GM23338 (cell line): ENCODE measurements at regions not wholly inside any gene's neighbourhood (a gene's known extent, or its start where the extent isn't known, plus 50 kb on each side); places are given as distances from the start of the nearest gene placed in this dataset.

Experiments
- ATAC-seq: fragments of 200-7000 bp; cut with Tn5 transposase; 3 replicates; pipeline ENCODE4 v1.9.1; 2020
- DNase-seq: peaks from one replicate; pipeline ENCODE4 v3.0.0-alpha.2; 2015; ENCODE audit warnings: low spot score
- H2AFZ ChIP-seq: fragments of 200-600 bp; sonication (generic); 2 replicates; pipeline ENCODE4 v1.8.0; 2016; ENCODE audit warnings: antibody characterized with exemption, mild to moderate bottlenecking, moderate library complexity
- H3F3A ChIP-seq: fragments of 200-600 bp; sonication (generic); replicated peaks from 2 replicates; pipeline ENCODE4 v1.8.0; 2017; ENCODE audit warnings: antibody characterized with exemption, mixed run types, low read depth
- H3K27ac ChIP-seq: fragments of 200-600 bp; sonication (generic); 2 replicates; pipeline ENCODE4 v1.6.1; 2016; ENCODE audit warnings: low read depth
- H3K27me3 ChIP-seq: fragments of 200-600 bp; sonication (generic); 2 replicates; pipeline ENCODE4 v1.8.0; 2016; ENCODE audit warnings: mild to moderate bottlenecking, mixed run types, moderate library complexity; ENCODE audit not compliant: insufficient read depth
- H3K36me3 ChIP-seq: fragments of 200-600 bp; sonication (generic); 2 replicates; pipeline ENCODE4 v1.8.0; 2016; ENCODE audit warnings: mild to moderate bottlenecking; ENCODE audit not compliant: insufficient read depth
- H3K4me1 ChIP-seq: fragments of 200-600 bp; sonication (generic); 2 replicates; pipeline ENCODE4 v1.8.0; 2016; ENCODE audit warnings: mild to moderate bottlenecking, moderate library complexity; ENCODE audit not compliant: insufficient read depth
- H3K4me2 ChIP-seq: fragments of 200-600 bp; sonication (generic); 2 replicates; pipeline ENCODE4 v1.7.1; 2017; ENCODE audit warnings: mixed run types
- H3K4me3 ChIP-seq: fragments of 200-600 bp; sonication (generic); 2 replicates; pipeline ENCODE4 v1.6.1; 2016; ENCODE audit warnings: mixed run types
- H3K79me2 ChIP-seq: fragments of 200-600 bp; sonication (generic); replicated peaks from 2 replicates; pipeline ENCODE4 v1.8.0; 2017; ENCODE audit warnings: mild to moderate bottlenecking; ENCODE audit not compliant: insufficient read depth
- H3K9me2 ChIP-seq: fragments of 200-600 bp; sonication (generic); 2 replicates; pipeline ENCODE4 v1.8.0; 2017; ENCODE audit not compliant: insufficient read depth
- H4K20me1 ChIP-seq: fragments of 200-600 bp; sonication (generic); replicated peaks from 2 replicates; pipeline ENCODE4 v1.8.0; 2017; ENCODE audit warnings: mild to moderate bottlenecking; ENCODE audit not compliant: insufficient read depth
- H3K27ac Mint-ChIP-seq: 2 replicates; pipeline ENCODE4 v1.8.0; 2020; ENCODE audit warnings: inconsistent platforms, mild to moderate bottlenecking, moderate library complexity, mixed read lengths
- H3K27me3 Mint-ChIP-seq: 3 replicates; pipeline ENCODE4 v1.8.0; 2022; ENCODE audit warnings: low read depth, mild to moderate bottlenecking, moderate library complexity, mixed read lengths, inconsistent platforms; ENCODE audit not compliant: insufficient read depth, poor library complexity
- H3K36me3 Mint-ChIP-seq: 3 replicates; pipeline ENCODE4 v1.8.0; 2021; ENCODE audit warnings: low read depth, mild to moderate bottlenecking, inconsistent platforms, moderate library complexity, mixed read lengths
- H3K4me1 Mint-ChIP-seq: 3 replicates; pipeline ENCODE4 v1.8.0; 2020; ENCODE audit warnings: mild to moderate bottlenecking, inconsistent platforms, mixed read lengths
- H3K4me3 Mint-ChIP-seq: 3 replicates; pipeline ENCODE4 v1.8.0; 2021; ENCODE audit warnings: moderate library complexity, mild to moderate bottlenecking, inconsistent platforms, mixed read lengths
- H3K9me3 Mint-ChIP-seq: 3 replicates; pipeline ENCODE4 v1.8.0; 2020; ENCODE audit warnings: moderate library complexity, mild to moderate bottlenecking, inconsistent platforms, mixed read lengths
- CREB1 ChIP-seq: fragments of 250-450 bp; sonication (Bioruptor Pico); IDR thresholded peaks from 2 replicates; pipeline ENCODE4 v1.5.0; 2020; ENCODE audit warnings: low read depth, mild to moderate bottlenecking, moderate library complexity
- ETS1 ChIP-seq: IDR thresholded peaks from 2 replicates; pipeline ENCODE4 v1.6.1; 2016; ENCODE audit warnings: antibody characterized with exemption
- EZH2 ChIP-seq: fragments of 200-600 bp; sonication (generic); IDR thresholded peaks from one replicate; pipeline ENCODE4 v1.8.0; 2017; ENCODE audit warnings: antibody characterized with exemption, mild to moderate bottlenecking, low read depth; ENCODE audit not compliant: unreplicated experiment
- EZH2phosphoT487 ChIP-seq: fragments of 200-600 bp; sonication (generic); IDR thresholded peaks from one replicate; pipeline ENCODE4 v1.8.1; 2018; ENCODE audit warnings: antibody characterized with exemption; ENCODE audit not compliant: unreplicated experiment
- JUNB ChIP-seq: IDR thresholded peaks from one replicate; pipeline ENCODE4 v1.6.1; 2016; ENCODE audit warnings: antibody characterized with exemption; ENCODE audit not compliant: unreplicated experiment
- NANOG ChIP-seq: IDR thresholded peaks from 2 replicates; pipeline ENCODE4 v1.6.1; 2016; ENCODE audit warnings: antibody characterized with exemption, borderline replicate concordance
- POLR2AphosphoS5 ChIP-seq: IDR thresholded peaks from 2 replicates; pipeline ENCODE4 v1.6.1; 2016; ENCODE audit warnings: antibody characterized with exemption, low read depth
- STAT1 ChIP-seq: IDR thresholded peaks from one replicate; pipeline ENCODE4 v1.6.1; 2016; ENCODE audit warnings: antibody characterized with exemption; ENCODE audit not compliant: unreplicated experiment
- ZNF114 ChIP-seq: fragments of 250-450 bp; sonication (Bioruptor Pico); IDR thresholded peaks from 2 replicates; pipeline ENCODE4 v1.5.0; 2020; ENCODE audit warnings: mild to moderate bottlenecking, moderate library complexity
- ZNF331 ChIP-seq: fragments of 250-450 bp; sonication (Bioruptor Pico); IDR thresholded peaks from 2 replicates; pipeline ENCODE4 v1.5.0; 2020; ENCODE audit warnings: low read depth, mild to moderate bottlenecking, moderate library complexity
- TF ChIP-seq, protein P1 (sequence below), 2 experiments: fragments of 200-600 bp in 1 of 2; sonication (generic) in 1 of 2; conservative IDR thresholded peaks; 2 replicates each; pipeline versions ENCODE4 v1.5.1 to v1.6.1; 2016 to 2017; ENCODE audit warnings: antibody characterized with exemption in 2 of 2, low read depth in 2 of 2, mild to moderate bottlenecking in 2 of 2, moderate library complexity in 1 of 2
- TF ChIP-seq, protein P2 (sequence below): fragments of 250-450 bp; sonication (Bioruptor Pico); IDR thresholded peaks from 2 replicates; pipeline ENCODE4 v1.5.0; 2020; ENCODE audit warnings: mild to moderate bottlenecking, moderate library complexity

GRCh38 chr5:159586921-159587320 lies 256.6 kb upstream of the IL12B start (continued):
- no peak for TF ChIP-seq JUNB
- no peak for TF ChIP-seq ZNF331 (CRISPR knock-in tag)
- no peak for TF ChIP-seq EZH2
- TF ChIP-seq NANOG, result no peak
- TF ChIP-seq EZH2phosphoT487, result no peak
- TF ChIP-seq, protein P1, sequence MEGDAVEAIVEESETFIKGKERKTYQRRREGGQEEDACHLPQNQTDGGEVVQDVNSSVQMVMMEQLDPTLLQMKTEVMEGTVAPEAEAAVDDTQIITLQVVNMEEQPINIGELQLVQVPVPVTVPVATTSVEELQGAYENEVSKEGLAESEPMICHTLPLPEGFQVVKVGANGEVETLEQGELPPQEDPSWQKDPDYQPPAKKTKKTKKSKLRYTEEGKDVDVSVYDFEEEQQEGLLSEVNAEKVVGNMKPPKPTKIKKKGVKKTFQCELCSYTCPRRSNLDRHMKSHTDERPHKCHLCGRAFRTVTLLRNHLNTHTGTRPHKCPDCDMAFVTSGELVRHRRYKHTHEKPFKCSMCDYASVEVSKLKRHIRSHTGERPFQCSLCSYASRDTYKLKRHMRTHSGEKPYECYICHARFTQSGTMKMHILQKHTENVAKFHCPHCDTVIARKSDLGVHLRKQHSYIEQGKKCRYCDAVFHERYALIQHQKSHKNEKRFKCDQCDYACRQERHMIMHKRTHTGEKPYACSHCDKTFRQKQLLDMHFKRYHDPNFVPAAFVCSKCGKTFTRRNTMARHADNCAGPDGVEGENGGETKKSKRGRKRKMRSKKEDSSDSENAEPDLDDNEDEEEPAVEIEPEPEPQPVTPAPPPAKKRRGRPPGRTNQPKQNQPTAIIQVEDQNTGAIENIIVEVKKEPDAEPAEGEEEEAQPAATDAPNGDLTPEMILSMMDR (conservative IDR thresholded peaks at IDR 0.05; ENCODE audit: low read depth in 2 of 2), result no peak
- TF ChIP-seq STAT1, result no peak
- TF ChIP-seq POLR2AphosphoS5, result no peak
- no peak for TF ChIP-seq CREB1 (CRISPR knock-in tag)
- TF ChIP-seq ETS1, result no peak

DNA sequence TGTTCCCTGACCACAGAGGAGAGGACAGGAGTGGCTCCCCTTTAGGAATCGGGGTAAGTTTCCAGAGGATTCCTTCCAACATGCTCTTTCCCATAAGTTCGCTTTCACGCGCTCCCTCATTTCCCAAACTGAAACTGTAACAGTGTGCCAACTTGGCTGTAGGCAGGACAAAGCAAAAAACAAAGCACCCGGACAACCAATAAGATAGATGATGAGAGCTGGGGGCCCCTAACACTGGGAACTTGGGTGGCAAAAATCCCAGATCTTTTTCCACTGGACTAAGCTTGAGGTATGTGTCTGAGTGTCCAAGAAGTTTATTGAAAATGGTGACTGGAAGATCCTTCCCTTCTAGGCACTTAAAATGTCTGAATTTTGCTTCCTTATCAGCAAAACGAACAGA lies 258.7 kb upstream of the IL12B start:
- H3K27ac Mint-ChIP-seq, result no peak overlapping the region; the same call in 1 of the 2 replicates
- no peak for ATAC-seq
- no peak for DNase-seq
- H3K9me3 Mint-ChIP-seq, result no peaks in the 10 kb centered on the region
- no peak overlapping the region for H2AFZ ChIP-seq
- H4K20me1 ChIP-seq, result no peaks in the 10 kb centered on the region
- H3K27ac ChIP-seq, result no peak overlapping the region
- H3F3A ChIP-seq, result no peaks in the 10 kb centered on the region
- no peaks in the 10 kb centered on the region for H3K79me2 ChIP-seq
- H3K4me3 ChIP-seq, result no peak overlapping the region
- no peaks in the 10 kb centered on the region for H3K36me3 Mint-ChIP-seq
- H3K4me1 ChIP-seq, result 0 out of 2 replicates have a peak, but pooled peaks cover 2% of the 10 kb centered on the region
- H3K36me3 ChIP-seq, result no peaks in the 10 kb centered on the region
- no peaks in the 10 kb centered on the region for H3K27me3 ChIP-seq
- no peaks in the 10 kb centered on the region; the same call in 1 of the 2 replicates for H3K9me2 ChIP-seq
- no peaks in the 10 kb centered on the region for H3K27me3 Mint-ChIP-seq
- no peak overlapping the region for H3K4me2 ChIP-seq
- no peak overlapping the region for H3K4me3 Mint-ChIP-seq
- no peaks in the 10 kb centered on the region for H3K4me1 Mint-ChIP-seq
- TF ChIP-seq ZNF331 (CRISPR knock-in tag) (no peak), ZNF114 (no peak), ETS1 (no peak), NANOG (no peak), STAT1 (no peak), POLR2AphosphoS5 (no peak), EZH2 (no peak), CREB1 (CRISPR knock-in tag) (no peak)
- TF ChIP-seq, protein P1 (conservative IDR thresholded peaks at IDR 0.05; ENCODE audit: low read depth in 2 of 2), result no peak
- TF ChIP-seq, protein P2, sequence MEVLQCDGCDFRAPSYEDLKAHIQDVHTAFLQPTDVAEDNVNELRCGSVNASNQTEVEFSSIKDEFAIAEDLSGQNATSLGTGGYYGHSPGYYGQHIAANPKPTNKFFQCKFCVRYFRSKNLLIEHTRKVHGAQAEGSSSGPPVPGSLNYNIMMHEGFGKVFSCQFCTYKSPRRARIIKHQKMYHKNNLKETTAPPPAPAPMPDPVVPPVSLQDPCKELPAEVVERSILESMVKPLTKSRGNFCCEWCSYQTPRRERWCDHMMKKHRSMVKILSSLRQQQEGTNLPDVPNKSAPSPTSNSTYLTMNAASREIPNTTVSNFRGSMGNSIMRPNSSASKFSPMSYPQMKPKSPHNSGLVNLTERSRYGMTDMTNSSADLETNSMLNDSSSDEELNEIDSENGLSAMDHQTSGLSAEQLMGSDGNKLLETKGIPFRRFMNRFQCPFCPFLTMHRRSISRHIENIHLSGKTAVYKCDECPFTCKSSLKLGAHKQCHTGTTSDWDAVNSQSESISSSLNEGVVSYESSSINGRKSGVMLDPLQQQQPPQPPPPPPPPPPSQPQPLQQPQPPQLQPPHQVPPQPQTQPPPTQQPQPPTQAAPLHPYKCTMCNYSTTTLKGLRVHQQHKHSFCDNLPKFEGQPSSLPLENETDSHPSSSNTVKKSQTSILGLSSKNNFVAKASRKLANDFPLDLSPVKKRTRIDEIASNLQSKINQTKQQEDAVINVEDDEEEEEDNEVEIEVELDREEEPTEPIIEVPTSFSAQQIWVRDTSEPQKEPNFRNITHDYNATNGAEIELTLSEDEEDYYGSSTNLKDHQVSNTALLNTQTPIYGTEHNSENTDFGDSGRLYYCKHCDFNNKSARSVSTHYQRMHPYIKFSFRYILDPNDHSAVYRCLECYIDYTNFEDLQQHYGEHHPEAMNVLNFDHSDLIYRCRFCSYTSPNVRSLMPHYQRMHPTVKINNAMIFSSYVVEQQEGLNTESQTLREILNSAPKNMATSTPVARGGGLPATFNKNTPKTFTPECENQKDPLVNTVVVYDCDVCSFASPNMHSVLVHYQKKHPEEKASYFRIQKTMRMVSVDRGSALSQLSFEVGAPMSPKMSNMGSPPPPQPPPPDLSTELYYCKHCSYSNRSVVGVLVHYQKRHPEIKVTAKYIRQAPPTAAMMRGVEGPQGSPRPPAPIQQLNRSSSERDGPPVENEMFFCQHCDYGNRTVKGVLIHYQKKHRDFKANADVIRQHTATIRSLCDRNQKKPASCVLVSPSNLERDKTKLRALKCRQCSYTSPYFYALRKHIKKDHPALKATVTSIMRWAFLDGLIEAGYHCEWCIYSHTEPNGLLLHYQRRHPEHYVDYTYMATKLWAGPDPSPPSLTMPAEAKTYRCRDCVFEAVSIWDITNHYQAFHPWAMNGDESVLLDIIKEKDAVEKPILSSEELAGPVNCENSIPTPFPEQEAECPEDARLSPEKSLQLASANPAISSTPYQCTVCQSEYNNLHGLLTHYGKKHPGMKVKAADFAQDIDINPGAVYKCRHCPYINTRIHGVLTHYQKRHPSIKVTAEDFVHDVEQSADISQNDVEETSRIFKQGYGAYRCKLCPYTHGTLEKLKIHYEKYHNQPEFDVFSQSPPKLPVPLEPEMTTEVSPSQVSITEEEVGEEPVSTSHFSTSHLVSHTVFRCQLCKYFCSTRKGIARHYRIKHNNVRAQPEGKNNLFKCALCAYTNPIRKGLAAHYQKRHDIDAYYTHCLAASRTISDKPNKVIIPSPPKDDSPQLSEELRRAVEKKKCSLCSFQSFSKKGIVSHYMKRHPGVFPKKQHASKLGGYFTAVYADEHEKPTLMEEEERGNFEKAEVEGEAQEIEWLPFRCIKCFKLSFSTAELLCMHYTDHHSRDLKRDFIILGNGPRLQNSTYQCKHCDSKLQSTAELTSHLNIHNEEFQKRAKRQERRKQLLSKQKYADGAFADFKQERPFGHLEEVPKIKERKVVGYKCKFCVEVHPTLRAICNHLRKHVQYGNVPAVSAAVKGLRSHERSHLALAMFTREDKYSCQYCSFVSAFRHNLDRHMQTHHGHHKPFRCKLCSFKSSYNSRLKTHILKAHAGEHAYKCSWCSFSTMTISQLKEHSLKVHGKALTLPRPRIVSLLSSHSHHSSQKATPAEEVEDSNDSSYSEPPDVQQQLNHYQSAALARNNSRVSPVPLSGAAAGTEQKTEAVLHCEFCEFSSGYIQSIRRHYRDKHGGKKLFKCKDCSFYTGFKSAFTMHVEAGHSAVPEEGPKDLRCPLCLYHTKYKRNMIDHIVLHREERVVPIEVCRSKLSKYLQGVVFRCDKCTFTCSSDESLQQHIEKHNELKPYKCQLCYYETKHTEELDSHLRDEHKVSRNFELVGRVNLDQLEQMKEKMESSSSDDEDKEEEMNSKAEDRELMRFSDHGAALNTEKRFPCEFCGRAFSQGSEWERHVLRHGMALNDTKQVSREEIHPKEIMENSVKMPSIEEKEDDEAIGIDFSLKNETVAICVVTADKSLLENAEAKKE (CRISPR knock-in tag), result no peak
